Sigmoid colon (tissue), 6 donors: ENCODE measurements at regions not wholly inside any gene's neighbourhood (a gene's known extent, or its start where the extent isn't known, plus 50 kb on each side); places are given as distances from the start of the nearest gene placed in this dataset.

Experiments
- DNase-seq: peaks from one replicate; pipeline ENCODE4 v3.0.0-alpha.2; 2019
- H3K27ac ChIP-seq, 4 donors: fragments of 200-600 bp; sonication (generic); one replicate each; pipeline ENCODE4 v1.5.1; 2016 to 2019; ENCODE audit warnings: mild to moderate bottlenecking in 1 of 4
- H3K27me3 ChIP-seq, 3 donors: fragments of 200-600 bp; sonication (generic); one replicate each; pipeline ENCODE4 v1.5.1; 2019; ENCODE audit warnings: mild to moderate bottlenecking in 1 of 3
- H3K36me3 ChIP-seq, 4 donors: fragments of 200-600 bp; sonication (generic); one replicate each; pipeline ENCODE4 v1.5.1; 2016 to 2019
- H3K4me1 ChIP-seq, 4 donors: fragments of 200-600 bp; sonication (generic); one replicate each; pipeline ENCODE4 v1.5.1; 2017 to 2019
- H3K4me3 ChIP-seq, 4 donors: fragments of 200-600 bp; sonication (generic); one replicate each; pipeline ENCODE4 v1.5.1; 2017 to 2019; ENCODE audit warnings: mild to moderate bottlenecking in 2 of 4, moderate library complexity in 1 of 4
- H3K9me3 ChIP-seq, 4 donors: fragments of 200-600 bp in 3 of 4; sonication (generic) in 3 of 4; one replicate each; pipeline versions ENCODE4 v1.5.1 to v1.6.1; 2013 to 2019
- EP300 ChIP-seq, 4 donors: sonication (generic); formaldehyde crosslinking; IDR thresholded peaks; one replicate each; pipeline ENCODE4 v1.6.1; 2017; ENCODE audit warnings: antibody characterized with exemption in 4 of 4
- POLR2A ChIP-seq, 2 donors: fragments of 450-650 bp; IDR thresholded peaks; one replicate each; pipeline ENCODE4 v1.6.1; 2016; ENCODE audit warnings: antibody characterized with exemption in 2 of 2, mild to moderate bottlenecking in 2 of 2, moderate library complexity in 2 of 2
- POLR2AphosphoS5 ChIP-seq, 4 donors: sonication (generic); formaldehyde crosslinking; IDR thresholded peaks; one replicate each; pipeline ENCODE4 v1.6.1; 2017; ENCODE audit warnings: antibody characterized with exemption in 4 of 4
- WGBS, 2 donors: extraction: QIAGEN DNeasy Blood & Tissue Kit; methylation state at CpG; one replicate each; pipeline ENCODE4 v1.1.7; 2013; 5-methylcytosine and 5-hydroxymethylcytosine counted together
- intact Hi-C: fragments of 100-400 bp; cut with DNase I; formaldehyde crosslinking; loops from one replicate; pipeline ENCODE4 v1.15.1; 2023
- TF ChIP-seq, protein P1 (sequence below), 4 experiments: fragments of 450-650 bp in 3 of 4; fragments of 200-600 bp in 1 of 4; IDR thresholded peaks; one replicate each; pipeline ENCODE4 v1.5.1; 2016 to 2019; ENCODE audit warnings: antibody characterized with exemption in 4 of 4, mild to moderate bottlenecking in 3 of 4, moderate library complexity in 2 of 4
- donor health status: healthy with polysubstance abuse.
- donor health status: healthy.

DNA sequence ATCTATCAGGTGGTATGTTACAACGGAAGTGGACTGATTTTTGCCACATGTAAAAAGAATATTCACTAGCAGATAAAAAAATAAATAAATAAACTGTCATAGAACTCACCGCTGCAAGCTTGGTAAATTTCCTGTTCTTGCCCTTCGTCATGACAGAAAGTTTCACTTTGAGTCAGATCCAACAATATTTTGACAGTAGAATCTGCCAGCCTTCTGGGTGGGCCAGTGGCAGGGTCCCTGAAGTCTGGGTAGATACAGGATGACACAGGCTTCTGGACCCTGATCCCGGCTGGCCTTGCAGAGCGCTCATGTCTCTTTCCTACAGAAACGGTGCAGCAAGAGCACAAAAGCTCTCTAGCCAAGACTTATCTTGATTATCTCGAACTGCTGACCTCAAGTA, 97.8 kb upstream of the PMAIP1 start:
- Histone ChIP-seq H3K4me3 (no peak overlapping the region), H3K27ac (no peak overlapping the region), H3K9me3 (no peaks in the 10 kb centered on the region), H3K4me1 (no peaks in the 10 kb centered on the region), H3K36me3 (no peaks in the 10 kb centered on the region), H3K27me3 (no peaks in the 10 kb centered on the region)
- no peak for DNase-seq
- intact Hi-C loops: no loop called here
- no peak for TF ChIP-seq POLR2A (IDR thresholded peaks at IDR 0.05)
- TF ChIP-seq, protein P1, sequence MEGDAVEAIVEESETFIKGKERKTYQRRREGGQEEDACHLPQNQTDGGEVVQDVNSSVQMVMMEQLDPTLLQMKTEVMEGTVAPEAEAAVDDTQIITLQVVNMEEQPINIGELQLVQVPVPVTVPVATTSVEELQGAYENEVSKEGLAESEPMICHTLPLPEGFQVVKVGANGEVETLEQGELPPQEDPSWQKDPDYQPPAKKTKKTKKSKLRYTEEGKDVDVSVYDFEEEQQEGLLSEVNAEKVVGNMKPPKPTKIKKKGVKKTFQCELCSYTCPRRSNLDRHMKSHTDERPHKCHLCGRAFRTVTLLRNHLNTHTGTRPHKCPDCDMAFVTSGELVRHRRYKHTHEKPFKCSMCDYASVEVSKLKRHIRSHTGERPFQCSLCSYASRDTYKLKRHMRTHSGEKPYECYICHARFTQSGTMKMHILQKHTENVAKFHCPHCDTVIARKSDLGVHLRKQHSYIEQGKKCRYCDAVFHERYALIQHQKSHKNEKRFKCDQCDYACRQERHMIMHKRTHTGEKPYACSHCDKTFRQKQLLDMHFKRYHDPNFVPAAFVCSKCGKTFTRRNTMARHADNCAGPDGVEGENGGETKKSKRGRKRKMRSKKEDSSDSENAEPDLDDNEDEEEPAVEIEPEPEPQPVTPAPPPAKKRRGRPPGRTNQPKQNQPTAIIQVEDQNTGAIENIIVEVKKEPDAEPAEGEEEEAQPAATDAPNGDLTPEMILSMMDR (IDR thresholded peaks at IDR 0.05): no peak
- TF ChIP-seq POLR2AphosphoS5 (IDR thresholded peaks at IDR 0.05): no peak
- no peak for TF ChIP-seq EP300 (IDR thresholded peaks at IDR 0.05)
- WGBS, 2 donors: 57 to 63% methylated on average over 7 of the region's 7 CpGs

DNA sequence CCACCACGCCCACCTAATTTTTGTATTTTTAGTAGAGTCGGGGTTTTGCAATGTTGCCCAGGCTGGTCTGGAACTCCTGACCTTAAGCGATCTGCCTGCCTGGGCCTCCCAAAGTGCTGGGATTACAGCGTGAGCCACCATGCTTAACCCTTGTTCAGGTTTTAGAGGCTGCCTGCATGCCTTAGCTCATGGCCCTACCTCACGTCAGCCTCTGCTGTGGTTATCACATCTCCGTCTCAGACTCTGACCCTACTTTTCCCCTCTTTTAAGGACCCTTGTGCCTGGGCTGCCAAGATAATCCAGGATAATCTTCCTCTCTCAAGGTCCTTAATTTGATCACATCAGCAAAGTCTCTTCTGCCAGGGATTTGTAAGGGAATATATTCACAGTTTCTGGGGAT, 98.2 kb upstream of the PMAIP1 start:
- no peak for DNase-seq
- intact Hi-C loops: no loop called here
- WGBS, 2 donors: 91 to 94% methylated on average over 6 of the region's 6 CpGs
- Histone ChIP-seq H3K4me1 (no peaks in the 10 kb centered on the region), H3K9me3 (no peaks in the 10 kb centered on the region), H3K4me3 (no peak overlapping the region), H3K27ac (no peak overlapping the region), H3K27me3 (no peaks in the 10 kb centered on the region), H3K36me3 (no peaks in the 10 kb centered on the region)
- TF ChIP-seq, protein P1 (IDR thresholded peaks at IDR 0.05): no peak
- TF ChIP-seq POLR2A (IDR thresholded peaks at IDR 0.05) (no peak), EP300 (IDR thresholded peaks at IDR 0.05) (no peak), POLR2AphosphoS5 (IDR thresholded peaks at IDR 0.05) (no peak)

DNA sequence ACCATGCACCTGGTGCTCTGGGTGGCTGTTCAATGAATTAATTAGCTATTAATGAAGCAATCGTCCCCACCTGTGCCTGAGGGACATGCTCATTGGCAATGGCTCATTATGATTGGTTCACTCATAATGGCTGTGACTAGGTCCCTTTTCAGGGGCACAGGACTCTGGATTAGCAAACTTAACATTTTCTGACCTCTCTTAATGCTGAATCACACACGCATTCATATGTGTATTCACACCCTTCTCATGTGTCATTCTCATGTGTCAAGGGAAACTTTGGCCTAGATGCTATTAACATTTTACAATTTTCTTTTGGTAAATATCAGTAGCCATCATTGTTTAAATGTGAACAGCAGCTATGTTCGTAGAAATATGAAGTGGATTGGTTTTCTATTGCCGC, 98.9 kb upstream of the PMAIP1 start:
- intact Hi-C loops: no loop called here
- no peak for DNase-seq
- Histone ChIP-seq H3K4me3 (no peak overlapping the region), H3K4me1 (no peaks in the 10 kb centered on the region), H3K27me3 (no peaks in the 10 kb centered on the region), H3K9me3 (no peaks in the 10 kb centered on the region), H3K36me3 (no peaks in the 10 kb centered on the region), H3K27ac (no peak overlapping the region)
- TF ChIP-seq, protein P1 (IDR thresholded peaks at IDR 0.05): no peak
- no peak for TF ChIP-seq POLR2AphosphoS5 (IDR thresholded peaks at IDR 0.05)
- TF ChIP-seq POLR2A (IDR thresholded peaks at IDR 0.05): no peak
- no peak for TF ChIP-seq EP300 (IDR thresholded peaks at IDR 0.05)
- WGBS, 2 donors: 72 to 87% methylated on average over 4 of the region's 4 CpGs

DNA sequence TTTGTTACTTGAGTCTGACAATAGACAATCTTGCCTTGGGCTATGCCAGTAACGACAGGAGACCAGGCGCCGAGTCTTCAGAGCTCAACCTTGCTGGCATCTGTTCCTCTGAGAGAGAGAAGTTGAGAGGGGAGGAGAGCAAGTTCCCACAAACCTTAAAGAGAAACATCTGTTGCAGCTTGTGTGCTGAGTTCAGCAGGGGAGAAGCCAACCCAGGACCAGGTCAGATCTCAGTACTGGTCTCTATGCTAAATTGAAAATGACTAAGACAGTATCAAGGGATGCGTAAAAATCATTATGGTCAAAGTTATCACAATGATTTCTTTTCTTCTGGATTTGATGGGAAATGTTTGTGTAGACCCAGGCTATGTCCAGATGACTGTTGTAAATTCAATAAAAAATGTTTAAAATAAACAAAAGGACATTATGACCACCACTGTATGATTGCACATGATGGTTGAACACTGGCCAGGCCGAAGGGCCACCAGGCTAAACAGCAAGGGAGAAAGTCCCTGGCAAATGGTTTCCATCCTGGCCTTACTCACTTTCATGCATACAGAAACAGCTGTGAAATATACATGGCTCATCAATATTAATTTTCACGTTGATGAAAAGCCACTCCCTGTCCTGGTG, 100.3 kb upstream of the PMAIP1 start:
- 67 to 76% methylated on average over 6 of the region's 6 CpGs for WGBS, 2 donors
- Histone ChIP-seq H3K4me3 (no peak overlapping the region), H3K9me3 (no peaks in the 10 kb centered on the region), H3K27ac (no peak overlapping the region), H3K4me1 (no peaks in the 10 kb centered on the region), H3K36me3 (no peaks in the 10 kb centered on the region), H3K27me3 (no peaks in the 10 kb centered on the region)
- intact Hi-C loops: no loop called here
- no peak for DNase-seq
- TF ChIP-seq EP300 (IDR thresholded peaks at IDR 0.05) (no peak), POLR2A (IDR thresholded peaks at IDR 0.05) (no peak), POLR2AphosphoS5 (IDR thresholded peaks at IDR 0.05) (no peak)
- TF ChIP-seq, protein P1 (IDR thresholded peaks at IDR 0.05): no peak

DNA sequence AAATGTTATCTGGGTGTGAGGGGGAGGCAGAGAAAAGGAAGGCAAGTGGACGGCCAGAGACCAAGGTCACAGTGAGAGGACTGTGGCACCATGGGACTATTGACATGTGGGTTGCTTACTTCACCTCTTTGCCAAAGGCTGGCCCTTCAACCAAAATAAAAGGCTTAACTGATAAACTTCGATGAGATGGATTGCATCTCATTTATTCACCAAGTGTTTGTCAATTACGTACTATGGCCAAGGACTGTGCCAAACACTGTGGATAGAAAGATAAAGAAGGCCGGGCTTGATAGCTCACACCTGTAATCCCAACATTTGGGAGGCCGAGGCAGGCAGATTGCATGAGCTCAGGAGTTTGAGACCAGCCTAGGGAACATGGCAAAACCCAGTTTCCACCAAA, 98.7 kb upstream of the CCBE1 start:
- H3K9me3 ChIP-seq: no peaks in the 10 kb centered on the region
- DNase-seq: no peak
- H3K36me3 ChIP-seq: no peaks in the 10 kb centered on the region
- H3K27ac ChIP-seq: no peak overlapping the region
- no peaks in the 10 kb centered on the region for H3K27me3 ChIP-seq
- no peak overlapping the region for H3K4me3 ChIP-seq
- no peaks in the 10 kb centered on the region for H3K4me1 ChIP-seq
- no peak for TF ChIP-seq POLR2AphosphoS5 (IDR thresholded peaks at IDR 0.05)
- no peak for TF ChIP-seq EP300 (IDR thresholded peaks at IDR 0.05)
- TF ChIP-seq, protein P1 (IDR thresholded peaks at IDR 0.05): no peak
- no peak for TF ChIP-seq POLR2A (IDR thresholded peaks at IDR 0.05)
- 69 to 91% methylated on average over 5 of the region's 5 CpGs for WGBS, 2 donors
- intact Hi-C loops: no loop called here
